Upper lobe of left lung (tissue), 4 donors: ENCODE measurements at regions not wholly inside any gene's neighbourhood (a gene's known extent, or its start where the extent isn't known, plus 50 kb on each side); places are given as distances from the start of the nearest gene placed in this dataset.

Experiments used
- EP300 ChIP-seq, 4 donors: sonication (generic); formaldehyde crosslinking; IDR thresholded peaks; one replicate each; pipeline ENCODE4 v1.5.1; 2017; ENCODE audit warnings: antibody characterized with exemption in 4 of 4, control low read depth in 2 of 4
- POLR2A ChIP-seq, 4 donors: fragments of 450-650 bp; IDR thresholded peaks; one replicate each; pipeline ENCODE4 v1.5.1; 2016 to 2017; ENCODE audit warnings: antibody characterized with exemption in 4 of 4, mild to moderate bottlenecking in 2 of 4
- POLR2AphosphoS5 ChIP-seq, 2 donors: sonication (generic); formaldehyde crosslinking; IDR thresholded peaks; one replicate each; pipeline ENCODE4 v1.5.1; 2017; ENCODE audit warnings: antibody characterized with exemption in 2 of 2
- TF ChIP-seq, protein P1 (sequence below), 6 experiments: fragments of 450-650 bp in 4 of 6; fragments of 200-600 bp in 2 of 6; sonication (generic) in 2 of 6; IDR thresholded peaks; one replicate each; pipeline ENCODE4 v1.5.1; 2016 to 2019; ENCODE audit warnings: antibody characterized with exemption in 6 of 6

GRCh38 chr5:9927106-9927505, 297.0 kb upstream of the TAS2R1 start:
- TF ChIP-seq, protein P1, sequence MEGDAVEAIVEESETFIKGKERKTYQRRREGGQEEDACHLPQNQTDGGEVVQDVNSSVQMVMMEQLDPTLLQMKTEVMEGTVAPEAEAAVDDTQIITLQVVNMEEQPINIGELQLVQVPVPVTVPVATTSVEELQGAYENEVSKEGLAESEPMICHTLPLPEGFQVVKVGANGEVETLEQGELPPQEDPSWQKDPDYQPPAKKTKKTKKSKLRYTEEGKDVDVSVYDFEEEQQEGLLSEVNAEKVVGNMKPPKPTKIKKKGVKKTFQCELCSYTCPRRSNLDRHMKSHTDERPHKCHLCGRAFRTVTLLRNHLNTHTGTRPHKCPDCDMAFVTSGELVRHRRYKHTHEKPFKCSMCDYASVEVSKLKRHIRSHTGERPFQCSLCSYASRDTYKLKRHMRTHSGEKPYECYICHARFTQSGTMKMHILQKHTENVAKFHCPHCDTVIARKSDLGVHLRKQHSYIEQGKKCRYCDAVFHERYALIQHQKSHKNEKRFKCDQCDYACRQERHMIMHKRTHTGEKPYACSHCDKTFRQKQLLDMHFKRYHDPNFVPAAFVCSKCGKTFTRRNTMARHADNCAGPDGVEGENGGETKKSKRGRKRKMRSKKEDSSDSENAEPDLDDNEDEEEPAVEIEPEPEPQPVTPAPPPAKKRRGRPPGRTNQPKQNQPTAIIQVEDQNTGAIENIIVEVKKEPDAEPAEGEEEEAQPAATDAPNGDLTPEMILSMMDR (IDR thresholded peaks at IDR 0.05) = no peak
- TF ChIP-seq EP300 (IDR thresholded peaks at IDR 0.05) (no peak), POLR2AphosphoS5 (IDR thresholded peaks at IDR 0.05) (no peak), POLR2A (IDR thresholded peaks at IDR 0.05) (no peak)
